Motor neuron (in vitro differentiated cells): ENCODE measurements at regions not wholly inside any gene's neighbourhood (a gene's known extent, or its start where the extent isn't known, plus 50 kb on each side); places are given as distances from the start of the nearest gene placed in this dataset.
"Not testable (repeated sequence)": the region's sequence is repeated elsewhere in the genome, so short reads cannot be mapped to it uniquely, and the experiment has no call there.

Experiments
- ATAC-seq, 8 experiments: fragments of 200-7000 bp; cut with Tn5 transposase; replicated peaks in 6 of 8; 2 replicates each; pipeline ENCODE4 v1.8.0; 2021; ENCODE audit warnings: mild to moderate bottlenecking in 8 of 8, moderate library complexity in 8 of 8
- H3K27ac ChIP-seq, 2 donors: fragments of 250-450 bp; sonication (Bioruptor Pico); 2 replicates each; pipeline ENCODE4 v1.9.0; 2021; ENCODE audit warnings: antibody characterized with exemption in 2 of 2, mild to moderate bottlenecking in 2 of 2, moderate library complexity in 1 of 2
- H3K4me1 ChIP-seq, 2 donors: fragments of 250-450 bp; sonication (Bioruptor Pico); replicated peaks in 1 of 2; 2 replicates each; pipeline ENCODE4 v1.6.1; 2021; ENCODE audit warnings: antibody characterized with exemption in 2 of 2, mild to moderate bottlenecking in 2 of 2, moderate library complexity in 1 of 2
- H3K4me3 ChIP-seq, 5 donors: fragments of 250-450 bp; sonication (Bioruptor Pico); 2 replicates each; pipeline ENCODE4 v1.9.0; 2021; ENCODE audit warnings: antibody characterized with exemption in 5 of 5, mild to moderate bottlenecking in 5 of 5, moderate library complexity in 4 of 5
- WGBS, 10 experiments: fragments of 450-650 bp; shearing (Covaris generic); methylation state at CpG; one replicate each; pipeline ENCODE4 v1.0.0; 2022; 5-methylcytosine and 5-hydroxymethylcytosine counted together
- in situ Hi-C, 9 experiments: fragments of 400-800 bp; cut with MboI; loops; one replicate each; pipeline ENCODE4 v1.15.0; 2021; ENCODE audit warnings: low sequenced_read_pairs in 9 of 9, low pct_unique_long_range_greater_than_20kb in 2 of 9; ENCODE audit not compliant: unreplicated experiment in 9 of 9

DNA sequence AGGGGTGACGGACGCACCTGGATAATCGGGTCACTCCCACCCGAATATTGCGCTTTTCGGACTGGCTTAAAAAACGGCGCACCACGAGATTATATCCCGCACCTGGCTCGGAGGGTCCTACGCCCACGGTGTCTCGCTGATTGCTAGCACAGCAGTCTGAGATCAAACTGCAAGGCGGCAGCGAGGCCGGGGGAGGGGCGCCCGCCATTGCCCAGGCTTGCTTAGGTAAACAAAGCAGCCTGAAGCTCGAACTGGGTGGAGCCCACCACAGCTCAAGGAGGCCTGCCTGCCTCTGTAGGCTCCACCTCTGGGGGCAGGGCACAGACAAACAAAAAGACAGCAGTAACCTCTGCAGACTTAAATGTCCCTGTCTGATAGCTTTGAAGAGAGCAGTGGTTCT, 294.9 kb upstream of the DIO3 start:
- ATAC-seq, H3K4me3 ChIP-seq, H3K4me1 ChIP-seq, H3K27ac ChIP-seq, in situ Hi-C loops: not testable (repeated sequence)
- whole genome bisulfite sequencing, 10 experiments, result 89% methylated on average over 9 of the region's 20 CpGs; no CpG with 5 or more reads in 9 of the 10 experiments

GRCh38 chr14:101273091-101273490, 288.2 kb upstream of the DIO3 start:
- in situ Hi-C loops, result no loop called here

GRCh38 chr14:101276309-101277091, 284.8 kb upstream of the DIO3 start:
- no peak overlapping the region for H3K4me3 ChIP-seq
- no peak for ATAC-seq
- 0 to 100% (median 67%) methylated on average over 1 to 4 of the region's 4 CpGs for WGBS, 10 experiments
- in situ Hi-C loops, result no loop called here
- H3K27ac ChIP-seq, result no peak overlapping the region
- H3K4me1 ChIP-seq, result peaks cover 0 to 2% of the 10 kb centered on the region in 2 donors

More at GRCh38 chr14:101273091-101273490, 288.2 kb upstream of the DIO3 start:
- Histone ChIP-seq H3K4me3 (no peak overlapping the region), H3K27ac (no peak overlapping the region), H3K4me1 (peaks cover 0 to 2% of the 10 kb centered on the region in 2 donors)
- no peak for ATAC-seq

DNA sequence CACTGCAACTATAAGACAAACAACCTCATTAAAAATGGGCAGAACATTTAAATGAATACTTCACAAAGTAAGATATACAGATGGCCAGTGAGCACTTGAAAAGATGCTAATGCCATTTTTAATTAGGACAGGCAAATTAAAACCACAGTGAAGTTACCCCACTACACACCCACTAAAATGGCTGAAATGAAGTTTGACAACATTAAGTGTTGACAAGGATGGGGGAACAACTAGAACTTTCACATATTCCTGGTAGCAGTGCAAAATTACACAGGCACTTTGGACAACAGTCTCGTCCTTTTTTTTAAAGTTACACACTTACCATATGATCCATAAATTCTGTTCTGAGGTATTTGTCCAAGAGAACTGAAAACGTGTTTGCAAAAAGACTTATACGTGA, 278.9 kb upstream of the DIO3 start:
- Histone ChIP-seq H3K27ac (no peak overlapping the region), H3K4me1 (peaks cover 0 to 4% of the 10 kb centered on the region in 2 donors), H3K4me3 (no peak overlapping the region)
- ATAC-seq, result no peak
- 8 to 100% (median 71%) methylated on average over 1 to 3 of the region's 3 CpGs; no CpG with 5 or more reads in 1 of the 10 experiments for WGBS, 10 experiments
- in situ Hi-C loops, result no loop called here

DNA sequence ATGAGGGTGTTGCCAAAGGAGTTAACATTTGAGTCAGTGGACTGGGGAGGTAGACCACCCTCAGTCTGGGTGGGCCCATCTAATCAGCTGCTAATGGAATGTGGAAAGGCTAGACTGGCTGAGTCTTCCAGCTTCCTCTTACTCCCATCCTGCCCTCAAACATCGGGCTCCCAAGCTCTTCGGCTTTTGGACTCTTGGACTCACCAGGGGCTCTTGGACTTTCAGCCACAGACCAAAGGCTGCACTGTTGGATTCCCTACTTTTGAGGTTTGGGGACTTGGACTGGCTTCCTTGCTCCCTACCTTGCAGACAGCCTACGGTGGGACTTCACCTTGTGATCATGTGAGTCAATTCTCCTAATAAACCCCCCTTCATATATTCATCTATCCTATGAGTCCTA, 276.6 kb upstream of the DIO3 start:
- Histone ChIP-seq H3K27ac (no peak overlapping the region), H3K4me1 (peaks cover 22 to 24% of the 10 kb centered on the region in 2 donors), H3K4me3 (no peak overlapping the region)
- WGBS, 10 experiments, result 60 to 100% (median 92%) methylated on average over 1 to 2 of the region's 3 CpGs; no CpG with 5 or more reads in 3 of the 10 experiments
- in situ Hi-C loops, result no loop called here
- no peak for ATAC-seq

- H3K4me3 ChIP-seq, result no peak overlapping the region
- WGBS, 10 experiments, result 19 to 100% (median 80%) methylated on average over 1 to 8 of the region's 19 CpGs; no CpG with 5 or more reads in 2 of the 10 experiments
- peaks cover 31 to 35% of the 10 kb centered on the region in 2 donors for H3K4me1 ChIP-seq
- ATAC-seq, result no peak
- in situ Hi-C loops, result no loop called here
- no peak overlapping the region for H3K27ac ChIP-seq
These were observed 274.9 kb upstream of the DIO3 start for GRCh38 chr14:101286271-101287018.

DNA sequence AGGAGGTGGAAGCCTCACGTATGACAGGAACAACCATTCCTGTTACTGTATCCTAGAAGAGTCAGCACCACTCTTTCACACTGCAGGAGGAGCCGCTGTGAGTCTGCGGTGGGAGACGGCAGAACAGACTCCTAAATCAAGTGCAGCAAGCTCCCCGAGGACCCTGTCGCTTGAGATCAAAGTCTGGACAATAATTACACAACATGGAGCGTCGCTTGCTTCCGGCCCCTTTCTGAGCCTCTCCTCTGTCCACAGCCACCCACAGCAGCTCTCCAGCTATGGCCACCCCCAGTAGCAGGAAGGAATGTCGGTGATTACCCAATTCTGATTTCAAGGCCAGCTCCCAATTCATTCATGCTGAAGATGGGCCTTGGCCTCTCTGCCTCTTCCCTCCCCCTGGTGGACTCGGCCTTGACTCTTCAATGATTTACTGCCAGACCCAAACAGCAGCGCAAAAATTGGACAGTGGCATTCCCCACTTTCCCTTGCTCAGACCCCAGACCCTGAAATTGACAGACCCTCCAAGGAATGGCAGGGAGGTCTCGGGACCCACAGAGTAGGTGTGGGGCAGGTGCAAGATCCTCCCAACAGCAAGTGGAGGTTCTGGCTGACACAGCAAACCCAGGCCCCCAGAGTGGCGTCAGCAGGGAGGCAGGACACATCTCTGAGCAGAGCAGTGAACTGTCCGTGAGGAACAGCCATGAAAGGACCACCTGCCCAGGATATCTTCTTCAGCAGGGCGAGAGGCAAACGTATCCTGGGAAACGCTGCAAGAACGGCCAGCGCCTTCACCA, 272.7 kb upstream of the DIO3 start:
- Histone ChIP-seq H3K27ac (peak overlapping the region in 1 of 2 donors; percentile 11), H3K4me3 (no peak overlapping the region), H3K4me1 (peaks cover 31 to 35% of the 10 kb centered on the region in 2 donors)
- in situ Hi-C loops, result no loop called here
- 20 to 100% (median 63%) methylated on average over 1 to 9 of the region's 20 CpGs; no CpG with 5 or more reads in 1 of the 10 experiments for WGBS, 10 experiments
- peak in 6 of 8 experiments; percentile 32 to 89 (median 79) for ATAC-seq

GRCh38 chr14:101289230-101289690, 272.0 kb upstream of the DIO3 start:
- in situ Hi-C loops, result no loop called here
- 30 to 100% (median 81%) methylated on average over 1 to 13 of the region's 13 CpGs; no CpG with 5 or more reads in 1 of the 10 experiments for WGBS, 10 experiments
- Histone ChIP-seq H3K4me3 (no peak overlapping the region), H3K27ac (no peak overlapping the region), H3K4me1 (peaks cover 31 to 35% of the 10 kb centered on the region in 2 donors)
- no peak for ATAC-seq

DNA sequence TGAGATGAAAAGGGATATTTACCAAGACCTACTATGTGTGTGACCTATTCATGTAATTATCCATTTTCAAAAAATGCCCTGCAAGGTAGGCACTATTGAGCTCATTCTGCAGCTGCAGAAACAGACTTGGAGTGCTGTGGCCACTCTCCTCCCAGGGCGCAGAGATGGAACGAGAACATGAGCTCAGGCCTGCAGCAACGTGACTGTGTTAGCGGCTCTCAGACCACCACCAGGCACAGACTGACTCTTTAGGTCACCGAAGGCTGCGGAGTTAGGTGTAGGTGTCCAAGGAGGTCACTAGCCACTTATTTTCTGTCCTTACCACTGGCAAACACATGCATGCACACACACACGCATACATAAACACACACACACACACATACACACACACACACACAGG, 271.4 kb upstream of the DIO3 start:
- H3K27ac ChIP-seq, result peak overlapping the region in 1 of 2 donors; percentile 54
- no peak for ATAC-seq
- H3K4me1 ChIP-seq, result peaks cover 31 to 35% of the 10 kb centered on the region in 2 donors
- no peak overlapping the region for H3K4me3 ChIP-seq
- in situ Hi-C loops, result no loop called here
- WGBS, 10 experiments, result 45 to 100% (median 88%) methylated on average over 1 to 6 of the region's 7 CpGs; no CpG with 5 or more reads in 4 of the 10 experiments

- 0 to 88% (median 60%) methylated on average over 1 to 5 of the region's 6 CpGs; no CpG with 5 or more reads in 2 of the 10 experiments for WGBS, 10 experiments
- ATAC-seq, result peak in 3 of 8 experiments; percentile 44 to 60 (median 58)
- Histone ChIP-seq H3K4me1 (peaks cover 31 to 35% of the 10 kb centered on the region in 2 donors), H3K4me3 (no peak overlapping the region), H3K27ac (peak overlapping the region in 1 of 2 donors; percentile 29)
- in situ Hi-C loops, result no loop called here
These were observed 270.7 kb upstream of the DIO3 start for GRCh38 chr14:101290611-101291010.

DNA sequence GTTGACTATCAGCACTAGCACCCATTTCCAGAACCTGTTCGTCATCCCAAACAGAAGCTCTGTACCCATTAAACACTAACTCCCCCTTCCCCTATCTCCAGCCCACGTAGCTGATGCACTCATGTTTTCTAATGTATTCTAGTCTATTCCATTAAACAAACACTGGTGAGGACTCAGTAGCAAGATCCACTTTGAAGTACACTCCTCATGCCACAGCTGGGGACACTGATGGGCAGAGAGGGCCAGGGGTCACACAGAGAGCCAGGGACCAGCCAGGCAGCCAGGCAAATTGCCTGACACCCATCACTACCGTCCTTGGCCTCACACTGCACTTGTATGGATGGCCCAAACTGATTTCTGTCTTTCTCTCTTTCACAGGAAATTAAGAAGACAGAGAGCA, 269.9 kb upstream of the DIO3 start:
- ATAC-seq, result no peak
- WGBS, 10 experiments, result 4 to 100% (median 50%) methylated on average over 1 to 3 of the region's 3 CpGs; no CpG with 5 or more reads in 3 of the 10 experiments
- in situ Hi-C loops, result no loop called here
- peaks cover 31 to 35% of the 10 kb centered on the region in 2 donors for H3K4me1 ChIP-seq
- H3K4me3 ChIP-seq, result no peak overlapping the region
- no peak overlapping the region for H3K27ac ChIP-seq

DNA sequence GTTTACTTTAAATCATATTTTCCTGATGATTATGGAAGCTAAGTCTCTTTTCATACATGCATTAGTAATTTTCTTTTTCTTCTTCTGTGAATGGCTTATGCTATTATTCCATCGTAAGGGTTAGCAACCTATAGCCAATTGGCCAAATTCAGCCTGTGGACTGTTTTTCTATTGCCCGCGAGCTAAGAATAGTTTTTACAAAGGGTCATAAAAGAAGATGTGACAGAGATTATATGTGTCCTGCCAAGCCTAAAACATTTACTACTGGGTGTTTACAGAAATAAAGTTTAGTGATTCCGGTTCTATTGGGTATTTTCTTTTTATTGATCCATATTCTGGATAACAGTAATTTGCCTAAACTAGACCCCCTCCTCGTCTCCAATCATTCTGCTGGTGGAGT, 268.8 kb upstream of the DIO3 start:
- Histone ChIP-seq H3K4me1 (peaks cover 29 to 35% of the 10 kb centered on the region in 2 donors), H3K4me3 (no peak overlapping the region), H3K27ac (no peak overlapping the region)
- 0 to 93% (median 87%) methylated on average over 1 to 5 of the region's 5 CpGs for WGBS, 10 experiments
- no peak for ATAC-seq
- in situ Hi-C loops, result no loop called here
